Activated T-helper 17 cell treated with anti-CD3 and anti-CD28 coated beads, Interleukin-2, amount 50 U/mL, for 72 hours (primary cell): ENCODE measurements at regions not wholly inside any gene's neighbourhood (a gene's known extent, or its start where the extent isn't known, plus 50 kb on each side); places are given as distances from the start of the nearest gene placed in this dataset.

ENCODE experiments used
- ATAC-seq: fragments of 150-1000 bp; cut with Tn5 transposase; replicated peaks from 2 replicates; pipeline ENCODE4 v1.10.0; 2021; ENCODE audit warnings: mild to moderate bottlenecking, moderate library complexity
- H3K27ac Mint-ChIP-seq: one replicate; pipeline ENCODE4 v1.8.0; 2022; ENCODE audit warnings: mixed read lengths
- H3K27me3 Mint-ChIP-seq: one replicate; pipeline ENCODE4 v1.8.0; 2022; ENCODE audit warnings: mixed read lengths
- H3K36me3 Mint-ChIP-seq: one replicate; pipeline ENCODE4 v1.8.0; 2022; ENCODE audit warnings: low read depth, mild to moderate bottlenecking, mixed read lengths
- H3K4me1 Mint-ChIP-seq: one replicate; pipeline ENCODE4 v1.8.0; 2022; ENCODE audit warnings: mixed read lengths
- H3K4me3 Mint-ChIP-seq: one replicate; pipeline ENCODE4 v1.8.0; 2022; ENCODE audit warnings: mild to moderate bottlenecking, mixed read lengths
- H3K9me3 Mint-ChIP-seq: one replicate; pipeline ENCODE4 v1.8.0; 2022; ENCODE audit warnings: mixed read lengths

DNA sequence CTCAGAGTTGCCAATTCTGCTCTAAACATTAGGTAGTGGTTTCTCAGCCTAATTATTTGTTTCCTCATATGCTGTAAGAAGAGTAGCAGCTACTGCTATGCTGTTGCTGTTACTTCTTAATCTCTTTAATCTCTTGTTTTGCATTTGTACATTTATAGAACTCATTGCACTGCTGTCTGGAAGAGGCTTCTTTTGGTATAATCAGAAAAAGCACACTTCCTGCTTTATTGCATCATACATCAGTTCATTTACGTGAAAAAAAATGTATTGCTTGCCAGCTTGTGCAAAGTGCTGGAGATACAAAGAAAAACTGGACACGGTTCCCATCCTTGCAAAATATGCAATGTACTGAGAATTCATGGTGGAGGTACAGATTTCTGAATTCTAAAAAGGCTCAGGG is 332.0 kb downstream of the GRXCR1 start:
- H3K27ac Mint-ChIP-seq = no peak overlapping the region
- no peak overlapping the region for H3K4me3 Mint-ChIP-seq

DNA sequence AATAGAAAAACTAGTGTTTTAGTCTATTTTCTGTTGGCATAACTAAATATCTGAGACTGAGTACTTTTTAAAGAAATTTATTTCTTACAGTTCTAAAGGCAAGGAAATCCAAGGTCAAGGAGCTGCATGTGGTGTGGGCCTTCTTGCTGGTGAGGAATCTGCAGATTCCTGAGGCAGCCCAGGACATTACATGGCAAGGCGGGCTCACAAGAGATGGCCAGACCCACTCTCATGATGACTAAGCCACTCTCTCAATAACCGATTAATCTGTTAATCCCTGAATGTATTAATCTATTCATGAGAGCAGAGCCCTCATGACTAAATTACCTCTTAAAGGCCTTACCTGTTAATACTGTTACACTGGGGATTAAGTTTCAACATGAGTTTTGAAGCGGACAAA is 340.8 kb downstream of the GRXCR1 start:
- H3K27ac Mint-ChIP-seq = no peak overlapping the region
- H3K27me3 Mint-ChIP-seq = no peaks in the 10 kb centered on the region
- H3K36me3 Mint-ChIP-seq = no peaks in the 10 kb centered on the region
- H3K9me3 Mint-ChIP-seq = peaks cover 4% of the 10 kb centered on the region
- no peak for ATAC-seq
- no peaks in the 10 kb centered on the region for H3K4me1 Mint-ChIP-seq
- H3K4me3 Mint-ChIP-seq = no peak overlapping the region

More for the DNA sequence above, 332.0 kb downstream of the GRXCR1 start:
- H3K27me3 Mint-ChIP-seq = no peaks in the 10 kb centered on the region
- ATAC-seq = no peak
- no peaks in the 10 kb centered on the region for H3K36me3 Mint-ChIP-seq
- no peaks in the 10 kb centered on the region for H3K4me1 Mint-ChIP-seq
- H3K9me3 Mint-ChIP-seq = peaks cover 15% of the 10 kb centered on the region

DNA sequence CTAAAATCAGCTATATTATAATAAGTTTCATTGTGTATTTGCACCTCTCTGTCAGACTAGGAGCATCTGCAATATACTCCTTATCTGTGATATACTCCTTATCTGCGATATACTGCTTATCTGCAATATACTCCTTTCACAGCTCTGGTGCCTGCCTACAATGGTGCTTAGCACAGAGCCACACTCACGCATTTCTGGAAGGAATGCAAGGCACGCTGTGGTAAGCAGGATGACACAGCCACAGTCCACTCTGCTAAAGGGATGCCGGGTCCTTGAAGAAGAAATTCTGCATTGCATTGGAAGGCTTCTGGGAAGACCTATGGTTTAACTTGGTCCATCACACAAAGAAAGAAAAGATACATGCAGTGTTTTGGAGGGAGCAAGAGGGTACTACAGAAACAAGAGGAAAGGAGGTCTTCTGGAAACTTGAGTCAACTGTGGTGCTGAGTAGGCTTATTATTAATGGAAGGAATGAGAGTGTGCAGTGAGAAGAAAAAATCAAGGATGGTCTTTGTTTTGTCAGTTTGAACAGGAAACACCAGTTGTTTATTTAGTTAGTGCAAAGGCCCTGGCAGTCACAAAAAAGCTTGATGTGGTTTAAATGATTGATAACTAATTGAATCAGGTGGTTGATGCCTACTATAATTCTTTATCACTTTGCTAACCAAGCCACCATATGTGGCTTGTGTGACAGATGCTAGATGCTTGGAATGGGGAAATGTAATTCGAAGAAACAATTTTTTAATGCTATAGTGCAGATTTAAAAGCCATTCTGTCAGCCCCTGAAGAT is 342.3 kb downstream of the GRXCR1 start:
- Mint-ChIP-seq H3K36me3 (no peaks in the 10 kb centered on the region), H3K27me3 (no peaks in the 10 kb centered on the region), H3K27ac (no peak overlapping the region), H3K4me1 (no peaks in the 10 kb centered on the region), H3K4me3 (no peak overlapping the region), H3K9me3 (peaks cover 7% of the 10 kb centered on the region)
- no peak for ATAC-seq

DNA sequence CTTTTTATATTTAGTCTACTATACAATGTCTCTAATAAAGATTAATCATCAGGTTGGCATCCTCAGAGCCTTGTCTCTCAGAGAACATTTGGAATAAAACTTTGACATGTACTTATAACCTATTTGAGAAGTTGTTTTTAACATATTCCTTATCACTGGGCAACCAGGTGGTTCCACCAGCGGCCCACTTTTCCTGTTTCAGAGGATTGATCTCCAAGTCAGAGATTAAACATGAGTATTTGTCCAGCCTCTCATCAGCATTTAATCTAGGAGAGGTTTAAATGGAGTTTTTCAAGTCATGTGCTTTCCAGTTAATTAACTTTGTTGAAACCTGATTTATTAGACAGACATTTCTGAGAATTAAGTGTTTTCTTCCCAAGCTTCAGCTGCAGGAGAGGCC is 345.5 kb downstream of the GRXCR1 start:
- Mint-ChIP-seq H3K4me1 (no peaks in the 10 kb centered on the region), H3K27me3 (no peaks in the 10 kb centered on the region)
- ATAC-seq = no peak

DNA sequence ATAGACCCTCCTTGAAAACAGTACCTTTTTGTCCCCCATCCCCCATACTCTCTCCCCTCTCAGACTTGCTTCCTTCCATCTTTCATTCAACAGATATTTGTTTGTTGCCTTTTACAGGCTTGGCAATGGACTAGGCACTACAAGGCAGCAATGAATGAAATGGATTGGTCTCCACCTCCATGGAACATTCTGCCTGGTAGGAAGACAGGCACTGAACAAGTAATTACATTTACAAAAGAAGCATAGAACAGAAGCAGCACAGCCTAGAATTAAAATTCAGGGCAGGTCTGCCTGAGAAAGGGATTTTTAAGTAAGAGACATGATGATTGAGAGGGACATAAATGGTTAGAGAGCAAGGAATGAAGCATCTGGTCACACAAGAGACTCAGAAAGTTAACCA is 346.1 kb downstream of the GRXCR1 start:
- no peak for ATAC-seq
- Mint-ChIP-seq H3K4me3 (no peak overlapping the region), H3K9me3 (peaks cover 3% of the 10 kb centered on the region), H3K4me1 (no peaks in the 10 kb centered on the region), H3K27ac (no peak overlapping the region), H3K27me3 (no peaks in the 10 kb centered on the region), H3K36me3 (no peaks in the 10 kb centered on the region)

More for the DNA sequence above, 345.5 kb downstream of the GRXCR1 start:
- peaks cover 3% of the 10 kb centered on the region for H3K9me3 Mint-ChIP-seq
- H3K36me3 Mint-ChIP-seq = no peaks in the 10 kb centered on the region
- no peak overlapping the region for H3K4me3 Mint-ChIP-seq
- H3K27ac Mint-ChIP-seq = no peak overlapping the region

DNA sequence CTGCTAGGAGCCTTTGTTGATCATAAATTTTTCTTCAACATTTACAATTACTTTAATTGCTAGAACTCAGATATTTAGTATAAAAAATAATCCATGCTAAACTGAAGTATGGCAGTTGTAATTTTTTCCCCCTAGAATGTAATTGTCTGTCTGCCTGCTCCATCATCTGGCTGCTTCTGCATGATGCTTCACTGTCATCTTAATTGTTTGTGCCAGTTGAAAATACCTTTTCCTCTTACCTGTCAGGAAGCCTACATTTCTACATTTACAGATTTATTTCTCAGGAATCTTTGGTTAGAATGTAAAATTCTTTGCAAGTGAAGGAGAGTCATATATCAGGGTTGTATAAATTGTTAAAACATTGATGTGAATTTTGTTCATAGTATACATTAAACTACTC is 348.6 kb downstream of the GRXCR1 start:
- ATAC-seq = no peak
- no peaks in the 10 kb centered on the region for H3K27me3 Mint-ChIP-seq
- no peaks in the 10 kb centered on the region for H3K4me1 Mint-ChIP-seq
- H3K36me3 Mint-ChIP-seq = no peaks in the 10 kb centered on the region
- no peak overlapping the region for H3K4me3 Mint-ChIP-seq
- no peak overlapping the region for H3K27ac Mint-ChIP-seq
- peaks cover 7% of the 10 kb centered on the region for H3K9me3 Mint-ChIP-seq

DNA sequence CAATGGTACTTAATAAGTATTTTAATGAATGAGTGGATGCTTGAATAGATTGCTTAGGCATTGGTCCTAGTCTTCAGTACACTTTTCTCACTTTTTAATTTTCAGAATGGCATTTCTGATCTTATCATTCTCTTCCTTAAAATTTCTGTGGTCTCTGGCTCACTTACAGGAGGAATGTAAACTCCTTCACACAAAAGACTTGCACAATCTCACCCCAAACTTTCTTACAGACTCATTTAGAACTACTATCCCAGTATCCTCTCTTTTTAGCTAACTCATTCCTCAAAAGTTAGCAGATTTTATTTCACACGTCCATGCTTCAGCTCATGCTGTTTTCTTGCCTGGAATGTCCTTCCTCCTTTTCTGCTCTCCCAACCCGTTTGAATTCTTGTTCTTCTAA is 350.1 kb downstream of the GRXCR1 start:
- H3K4me3 Mint-ChIP-seq = no peak overlapping the region
- H3K36me3 Mint-ChIP-seq = no peaks in the 10 kb centered on the region
- ATAC-seq = no peak
- peaks cover 16% of the 10 kb centered on the region for H3K9me3 Mint-ChIP-seq
- no peak overlapping the region for H3K27ac Mint-ChIP-seq
- no peaks in the 10 kb centered on the region for H3K4me1 Mint-ChIP-seq
- no peaks in the 10 kb centered on the region for H3K27me3 Mint-ChIP-seq

DNA sequence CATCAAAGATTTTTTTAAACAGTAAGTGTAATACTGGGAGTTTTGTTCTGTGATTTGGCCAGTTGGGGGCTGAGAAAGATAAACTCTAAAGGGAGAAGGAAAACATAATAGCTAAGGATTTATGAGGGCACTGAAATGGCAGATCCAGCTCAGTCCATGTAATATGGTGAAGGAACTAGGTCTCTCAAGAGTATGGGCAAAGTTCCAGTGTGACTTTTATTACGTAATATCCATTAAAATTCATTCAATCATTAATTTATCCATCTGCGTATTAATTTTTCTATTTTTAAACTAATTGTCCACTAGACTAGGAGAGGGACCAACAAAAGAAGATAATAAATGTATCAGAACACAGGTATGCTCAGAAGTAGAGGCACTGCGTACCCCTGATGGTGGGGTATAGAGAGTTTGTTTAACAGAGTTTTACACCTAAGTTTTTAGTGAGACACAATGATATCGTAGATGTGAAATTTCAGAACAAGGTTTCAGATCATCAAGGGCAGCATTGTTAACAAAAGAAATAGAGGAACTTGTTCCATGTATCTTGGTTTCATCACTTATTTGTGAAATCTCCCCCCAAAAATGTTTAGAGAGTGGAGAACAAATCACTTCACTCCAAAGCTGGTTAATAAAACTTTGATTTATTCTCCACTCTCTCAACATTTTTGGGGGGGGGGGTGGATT is 351.1 kb downstream of the GRXCR1 start:
- no peak overlapping the region for H3K4me3 Mint-ChIP-seq
- H3K27me3 Mint-ChIP-seq = no peaks in the 10 kb centered on the region
- no peak for ATAC-seq
- H3K9me3 Mint-ChIP-seq = peaks cover 15% of the 10 kb centered on the region
- no peaks in the 10 kb centered on the region for H3K4me1 Mint-ChIP-seq
- H3K36me3 Mint-ChIP-seq = no peaks in the 10 kb centered on the region
- no peak overlapping the region for H3K27ac Mint-ChIP-seq

DNA sequence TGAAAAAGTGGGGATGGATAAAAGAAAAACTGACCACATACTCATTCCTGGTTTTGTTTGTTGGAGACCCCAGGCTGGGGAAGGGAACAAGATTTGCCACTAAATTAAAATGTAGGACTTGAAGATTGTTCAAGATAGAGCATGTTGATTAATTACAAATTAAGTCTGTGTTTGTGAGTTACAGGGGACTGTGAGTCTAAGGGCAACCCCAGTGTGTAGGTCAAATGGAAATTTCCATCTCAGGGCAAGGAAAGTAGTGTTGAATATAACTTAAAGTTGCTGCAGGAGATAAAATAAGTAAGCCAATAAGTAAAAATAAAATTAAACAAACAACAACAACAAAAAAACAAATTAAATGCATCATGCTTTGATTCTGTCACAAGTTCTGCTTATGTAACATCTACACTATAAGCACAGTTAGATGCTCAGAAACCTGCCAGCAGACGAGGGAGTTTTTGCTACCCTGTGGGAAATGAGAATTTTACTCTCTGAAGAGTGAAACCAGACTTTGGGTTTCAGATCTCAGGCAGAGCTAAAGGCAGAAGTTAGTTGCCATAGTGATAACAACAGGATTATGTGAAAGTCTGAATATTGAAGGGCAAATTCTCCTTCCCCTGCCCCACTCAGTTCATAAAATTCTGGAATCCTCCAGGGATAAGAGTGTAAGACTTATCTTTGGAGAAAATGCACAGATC is 352.3 kb downstream of the GRXCR1 start:
- H3K27me3 Mint-ChIP-seq = no peaks in the 10 kb centered on the region
- H3K36me3 Mint-ChIP-seq = no peaks in the 10 kb centered on the region

DNA sequence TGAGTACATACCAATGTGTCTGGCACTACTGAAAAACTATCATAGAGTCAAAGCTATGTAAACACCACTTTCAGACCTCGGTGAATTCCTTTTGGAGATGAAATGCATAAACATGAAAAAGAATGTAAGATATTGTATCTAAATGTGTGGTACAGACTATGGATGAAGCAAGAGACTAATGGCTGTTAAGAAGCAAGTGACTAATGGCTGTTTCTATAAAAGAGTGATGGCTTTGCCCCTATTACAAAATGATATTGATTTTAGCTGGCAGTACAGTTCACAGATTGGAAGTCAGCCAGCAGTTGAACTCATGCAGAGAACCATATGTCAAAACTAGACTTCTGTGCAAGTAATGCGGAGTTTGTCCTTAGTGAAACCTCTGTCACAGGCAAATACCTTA is 359.3 kb downstream of the GRXCR1 start:
- Mint-ChIP-seq H3K27me3 (no peaks in the 10 kb centered on the region), H3K4me1 (no peaks in the 10 kb centered on the region), H3K36me3 (no peaks in the 10 kb centered on the region), H3K9me3 (peaks cover 16% of the 10 kb centered on the region), H3K27ac (no peak overlapping the region), H3K4me3 (no peak overlapping the region)
- ATAC-seq = no peak

More for the DNA sequence above, 352.3 kb downstream of the GRXCR1 start:
- no peak overlapping the region for H3K27ac Mint-ChIP-seq
- no peak for ATAC-seq
- H3K4me3 Mint-ChIP-seq = no peak overlapping the region
- no peaks in the 10 kb centered on the region for H3K4me1 Mint-ChIP-seq
- peaks cover 15% of the 10 kb centered on the region for H3K9me3 Mint-ChIP-seq

DNA sequence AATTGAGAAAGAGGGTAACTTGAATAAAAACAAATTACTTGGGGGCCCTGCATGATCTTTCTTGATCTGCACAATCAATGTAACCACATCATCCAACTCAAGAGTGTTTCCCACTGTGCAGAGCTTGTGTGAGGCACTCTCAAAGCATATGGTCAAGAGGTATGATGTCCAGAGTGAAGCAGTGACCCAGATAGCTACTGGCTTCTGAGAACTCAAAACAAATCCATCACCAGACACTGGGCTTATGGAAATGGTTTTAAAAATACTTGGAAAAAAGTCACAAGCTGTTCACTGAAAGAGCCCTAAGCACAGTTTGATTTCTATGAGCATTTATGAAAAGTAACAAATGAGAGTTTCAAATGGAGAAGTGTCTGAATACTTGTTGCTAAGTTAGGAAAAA is 361.0 kb downstream of the GRXCR1 start:
- Mint-ChIP-seq H3K4me3 (no peak overlapping the region), H3K9me3 (peaks cover 11% of the 10 kb centered on the region), H3K27ac (no peak overlapping the region), H3K4me1 (no peaks in the 10 kb centered on the region), H3K36me3 (no peaks in the 10 kb centered on the region), H3K27me3 (no peaks in the 10 kb centered on the region)
- ATAC-seq = no peak

DNA sequence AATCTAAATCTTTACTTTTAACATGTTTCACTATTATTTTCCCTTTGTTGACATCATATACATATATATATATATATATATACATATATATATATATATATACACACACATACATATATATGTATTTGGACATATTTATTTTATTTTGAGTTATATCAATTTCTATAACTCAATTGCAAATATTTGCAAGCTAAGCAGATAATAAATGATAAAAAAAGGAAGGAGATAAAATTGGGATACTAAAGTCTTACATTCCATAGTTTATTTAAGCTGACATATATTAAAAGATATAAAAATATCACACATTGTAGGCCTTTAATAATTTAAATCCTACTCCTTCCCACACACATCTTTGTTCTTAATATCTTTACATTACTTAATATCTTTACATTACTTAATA is 372.2 kb downstream of the GRXCR1 start:
- no peak for ATAC-seq
- Mint-ChIP-seq H3K9me3 (peaks cover 9% of the 10 kb centered on the region), H3K4me1 (no peaks in the 10 kb centered on the region), H3K27me3 (no peaks in the 10 kb centered on the region), H3K4me3 (no peak overlapping the region), H3K36me3 (no peaks in the 10 kb centered on the region), H3K27ac (no peak overlapping the region)

DNA sequence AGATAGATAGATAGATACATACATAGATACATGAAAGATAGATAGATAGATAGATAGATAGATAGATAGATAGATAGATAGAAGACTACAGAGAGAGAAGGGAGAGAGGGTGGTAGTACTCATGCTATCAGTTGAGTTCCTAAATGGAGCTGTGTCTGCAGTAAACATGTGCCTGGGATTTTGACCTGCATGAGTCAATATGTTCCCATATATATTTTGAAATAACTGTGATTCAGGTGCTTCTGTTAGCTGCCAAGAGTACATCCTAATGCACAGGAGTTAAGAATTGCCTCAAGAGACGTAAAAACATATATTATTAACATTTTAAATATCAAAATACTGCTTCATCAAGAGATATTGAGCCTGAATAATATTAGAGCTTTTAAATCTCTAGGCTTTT is 379.4 kb downstream of the GRXCR1 start:
- no peaks in the 10 kb centered on the region for H3K36me3 Mint-ChIP-seq
- no peaks in the 10 kb centered on the region for H3K4me1 Mint-ChIP-seq
- no peak overlapping the region for H3K27ac Mint-ChIP-seq
- no peak for ATAC-seq
- no peaks in the 10 kb centered on the region for H3K27me3 Mint-ChIP-seq
- no peak overlapping the region for H3K4me3 Mint-ChIP-seq
- peaks cover 22% of the 10 kb centered on the region for H3K9me3 Mint-ChIP-seq

DNA sequence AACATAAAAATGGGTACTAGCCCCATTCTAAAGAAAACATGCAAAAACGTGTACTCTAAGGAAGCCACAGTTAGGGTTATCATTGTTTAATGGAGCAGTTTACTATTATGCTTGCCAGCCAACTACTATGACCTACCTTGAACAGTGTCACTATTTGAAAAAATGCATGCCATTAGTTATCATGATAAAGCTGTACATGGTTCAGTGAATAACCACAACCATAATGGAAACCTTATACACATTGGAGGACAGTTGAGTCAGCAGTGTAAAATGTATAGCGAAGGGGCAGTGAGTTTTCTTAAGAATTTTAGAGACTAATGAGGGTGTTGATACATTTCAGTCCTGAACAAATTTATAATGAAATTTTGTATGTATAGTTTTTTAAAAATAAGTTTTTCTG is 381.9 kb downstream of the GRXCR1 start:
- ATAC-seq = no peak
- H3K27me3 Mint-ChIP-seq = no peaks in the 10 kb centered on the region
- H3K36me3 Mint-ChIP-seq = no peaks in the 10 kb centered on the region
- no peak overlapping the region for H3K27ac Mint-ChIP-seq
- no peaks in the 10 kb centered on the region for H3K4me1 Mint-ChIP-seq
- H3K9me3 Mint-ChIP-seq = peaks cover 13% of the 10 kb centered on the region
- H3K4me3 Mint-ChIP-seq = no peak overlapping the region

DNA sequence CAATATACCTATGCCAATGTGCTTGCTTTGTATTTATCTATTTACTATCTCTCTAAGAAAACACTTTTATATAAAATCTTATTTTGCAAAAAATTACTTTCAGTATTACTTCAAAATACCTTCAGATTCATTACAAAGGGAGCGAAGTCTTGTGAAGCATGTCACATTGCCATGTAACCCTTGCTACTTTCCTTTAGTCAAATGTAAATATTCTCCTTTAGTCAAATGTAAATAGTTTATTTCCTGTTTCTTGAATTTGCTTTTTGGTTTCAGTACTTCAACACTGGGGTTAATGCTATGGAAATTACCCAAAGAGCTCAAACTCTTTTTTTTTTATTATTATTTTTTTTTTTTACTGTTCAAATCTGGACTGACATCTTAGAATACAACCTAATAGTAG is 383.3 kb downstream of the GRXCR1 start:
- H3K27me3 Mint-ChIP-seq = no peaks in the 10 kb centered on the region
- no peak overlapping the region for H3K4me3 Mint-ChIP-seq
- no peaks in the 10 kb centered on the region for H3K4me1 Mint-ChIP-seq
- no peak overlapping the region for H3K27ac Mint-ChIP-seq
- peaks cover 13% of the 10 kb centered on the region for H3K9me3 Mint-ChIP-seq
- no peaks in the 10 kb centered on the region for H3K36me3 Mint-ChIP-seq
- no peak for ATAC-seq
